GM12874 (cell line): ENCODE measurements at regions not wholly inside any gene's neighbourhood (a gene's known extent, or its start where the extent isn't known, plus 50 kb on each side); places are given as distances from the start of the nearest gene placed in this dataset.

Experiments used
- TF ChIP-seq, protein P1 (sequence below): IDR thresholded peaks from 2 replicates; pipeline ENCODE4 v1.5.1; 2011; ENCODE audit warnings: low read depth, mild to moderate bottlenecking, control low read depth, low read length, moderate library complexity; ENCODE audit not compliant: insufficient read depth

DNA sequence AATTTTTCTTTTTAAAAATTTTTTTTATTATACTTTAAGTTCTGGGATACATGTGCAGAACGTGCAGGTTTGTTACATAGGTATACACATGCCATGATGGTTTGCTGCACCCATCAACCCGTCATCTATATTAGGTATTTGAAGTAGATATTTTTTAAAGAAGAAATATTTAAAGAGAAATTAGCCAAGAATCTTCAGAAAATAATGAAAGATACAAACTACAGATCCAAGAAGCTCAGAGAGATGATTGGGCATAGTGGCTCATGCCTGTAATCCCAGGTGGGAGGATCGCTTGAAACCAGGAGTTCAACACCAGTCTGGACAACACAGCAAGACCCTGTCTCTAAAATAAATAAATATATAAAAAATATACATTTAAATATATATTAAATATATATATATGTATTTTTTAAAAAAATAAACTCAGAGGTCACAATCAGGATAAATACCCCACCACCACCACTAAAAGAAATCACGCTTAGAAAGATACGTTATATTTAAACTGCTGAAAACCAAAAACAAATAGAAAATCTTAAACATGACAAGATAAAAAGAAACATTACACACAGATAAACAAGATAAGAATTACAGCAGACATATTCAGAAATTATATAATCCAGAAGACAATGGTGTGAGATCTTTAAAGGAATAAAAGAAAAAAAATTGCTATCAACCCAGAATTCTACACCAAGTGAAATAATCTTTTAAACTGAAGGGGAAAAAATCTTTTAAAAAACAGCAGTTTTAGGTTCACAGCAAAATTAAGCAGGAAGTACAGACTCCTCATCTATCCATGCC, 57.5 kb downstream of the CSF2 start:
- TF ChIP-seq, protein P1, sequence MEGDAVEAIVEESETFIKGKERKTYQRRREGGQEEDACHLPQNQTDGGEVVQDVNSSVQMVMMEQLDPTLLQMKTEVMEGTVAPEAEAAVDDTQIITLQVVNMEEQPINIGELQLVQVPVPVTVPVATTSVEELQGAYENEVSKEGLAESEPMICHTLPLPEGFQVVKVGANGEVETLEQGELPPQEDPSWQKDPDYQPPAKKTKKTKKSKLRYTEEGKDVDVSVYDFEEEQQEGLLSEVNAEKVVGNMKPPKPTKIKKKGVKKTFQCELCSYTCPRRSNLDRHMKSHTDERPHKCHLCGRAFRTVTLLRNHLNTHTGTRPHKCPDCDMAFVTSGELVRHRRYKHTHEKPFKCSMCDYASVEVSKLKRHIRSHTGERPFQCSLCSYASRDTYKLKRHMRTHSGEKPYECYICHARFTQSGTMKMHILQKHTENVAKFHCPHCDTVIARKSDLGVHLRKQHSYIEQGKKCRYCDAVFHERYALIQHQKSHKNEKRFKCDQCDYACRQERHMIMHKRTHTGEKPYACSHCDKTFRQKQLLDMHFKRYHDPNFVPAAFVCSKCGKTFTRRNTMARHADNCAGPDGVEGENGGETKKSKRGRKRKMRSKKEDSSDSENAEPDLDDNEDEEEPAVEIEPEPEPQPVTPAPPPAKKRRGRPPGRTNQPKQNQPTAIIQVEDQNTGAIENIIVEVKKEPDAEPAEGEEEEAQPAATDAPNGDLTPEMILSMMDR: no peak

GRCh38 chr5:132132138-132132537, 58.5 kb downstream of the CSF2 start:
- TF ChIP-seq, protein P1: no peak

DNA sequence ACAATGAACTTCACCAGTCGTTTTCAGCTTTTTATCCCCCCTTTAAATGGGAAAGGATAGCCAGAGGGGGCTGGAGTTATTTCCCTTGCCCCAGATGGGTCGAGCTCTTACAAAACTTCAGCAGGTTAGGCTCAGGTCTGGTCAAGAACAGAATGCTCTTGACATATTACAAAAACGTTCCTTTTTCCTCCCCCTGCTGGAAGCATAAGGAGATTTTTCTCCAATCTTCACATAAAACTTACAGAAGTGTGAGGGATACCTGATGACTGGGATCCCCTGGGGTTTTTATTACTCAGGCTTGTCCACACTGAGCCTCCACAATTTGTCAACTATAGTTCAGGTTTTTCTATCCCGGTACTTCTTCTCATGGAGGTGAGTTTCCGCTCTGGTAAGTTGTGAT, 60.8 kb downstream of the CSF2 start:
- TF ChIP-seq, protein P1: peak; percentile 1; the same call in 1 of the 2 replicates

DNA sequence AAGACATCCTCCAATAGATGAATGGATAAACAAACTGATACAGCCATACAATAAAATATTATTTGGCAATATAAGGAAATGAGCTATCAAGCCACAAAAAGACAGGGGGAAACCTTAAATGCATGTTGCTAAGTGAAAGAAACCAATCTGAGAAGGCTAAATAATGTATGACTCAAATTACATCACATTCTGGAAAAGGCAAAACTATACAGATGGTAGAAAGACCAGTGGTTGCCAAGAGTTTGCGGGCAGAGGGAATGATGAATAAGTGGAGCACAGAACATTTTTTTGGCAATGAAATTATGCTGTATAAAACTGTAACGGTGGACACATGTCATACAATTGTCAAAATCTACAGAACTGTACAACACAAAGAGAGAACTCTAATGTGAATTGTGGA, 63.3 kb downstream of the CSF2 start:
- TF ChIP-seq, protein P1: no peak

GRCh38 chr5:132138260-132138659, 64.7 kb downstream of the CSF2 start:
- TF ChIP-seq, protein P1: no peak
